PC-9 (cell line): ENCODE measurements at regions not wholly inside any gene's neighbourhood (a gene's known extent, or its start where the extent isn't known, plus 50 kb on each side); places are given as distances from the start of the nearest gene placed in this dataset.

Experiments used
- BruUV-seq: library from RNA; stranded (reverse); fragments of 400-500 nt; replicated peaks from 2 replicates; lab custom pipeline; 2021; lab: Mats Ljungman, UMichigan
- CTCF ChIA-PET: fragments of 300-600 bp; sonication (Branson Sonifier 250); formaldehyde crosslinking; loops from one replicate; lab custom pipeline; 2022; ENCODE audit warnings: antibody characterized with exemption; lab: Charles Lee
- POLR2A ChIA-PET: fragments of 300-600 bp; sonication (Branson Sonifier 250); formaldehyde crosslinking; loops from one replicate; lab custom pipeline; 2022; ENCODE audit warnings: antibody characterized with exemption; ENCODE audit not compliant: unreplicated experiment; lab: Charles Lee
- DNase-seq, 2 experiments: peaks; one replicate each; pipeline versions ENCODE4 v3.0.0 to v3.0.0-alpha.2; 2015 to 2022; ENCODE audit warnings: mixed read lengths in 1 of 2
- H2AFZ ChIP-seq: fragments of 200-600 bp; sonication (generic); 2 replicates; pipeline ENCODE4 v1.8.1; 2017; ENCODE audit warnings: antibody characterized with exemption
- H3F3A ChIP-seq: fragments of 200-600 bp; sonication (generic); 2 replicates; pipeline ENCODE4 v1.8.1; 2017; ENCODE audit warnings: antibody characterized with exemption, mild to moderate bottlenecking, low read depth; ENCODE audit not compliant: insufficient read depth
- H3K27ac ChIP-seq: fragments of 200-600 bp; sonication (generic); 2 replicates; pipeline ENCODE4 v1.6.1; 2016; ENCODE audit warnings: mixed run types
- H3K27me3 ChIP-seq: fragments of 200-600 bp; sonication (generic); 2 replicates; pipeline ENCODE4 v1.6.1; 2016; ENCODE audit warnings: low read depth, mixed run types; ENCODE audit not compliant: insufficient read depth
- H3K36me3 ChIP-seq: fragments of 200-600 bp; sonication (generic); 2 replicates; pipeline ENCODE4 v1.6.1; 2016; ENCODE audit warnings: low read depth, mixed run types
- H3K4me1 ChIP-seq: fragments of 200-600 bp; sonication (generic); replicated peaks from 2 replicates; pipeline ENCODE4 v1.6.1; 2016; ENCODE audit warnings: mixed run types; ENCODE audit not compliant: insufficient read depth
- H3K4me2 ChIP-seq: fragments of 200-600 bp; sonication (generic); 2 replicates; pipeline ENCODE4 v1.6.1; 2017; ENCODE audit warnings: mixed run types
- H3K4me3 ChIP-seq: fragments of 200-600 bp; sonication (generic); 2 replicates; pipeline ENCODE4 v1.6.1; 2016; ENCODE audit warnings: mixed run types
- H3K79me2 ChIP-seq: fragments of 200-600 bp; sonication (generic); 2 replicates; pipeline ENCODE4 v1.6.1; 2017; ENCODE audit warnings: low read depth, mixed run types
- H3K9me2 ChIP-seq: fragments of 200-600 bp; sonication (generic); 2 replicates; pipeline ENCODE4 v1.8.1; 2017; ENCODE audit warnings: mild to moderate bottlenecking; ENCODE audit not compliant: insufficient read depth
- H3K9me3 ChIP-seq: fragments of 200-600 bp; sonication (generic); 2 replicates; pipeline ENCODE4 v1.8.1; 2016; ENCODE audit warnings: low read depth; ENCODE audit not compliant: insufficient read depth
- H4K20me1 ChIP-seq: fragments of 200-600 bp; sonication (generic); 2 replicates; pipeline ENCODE4 v1.8.1; 2017; ENCODE audit not compliant: insufficient read depth
- CTCF ChIP-seq: fragments of 200-600 bp; sonication (generic); conservative IDR thresholded peaks from 2 replicates; pipeline ENCODE4 v1.6.1; 2017; ENCODE audit warnings: mixed run types, antibody characterized with exemption, mild to moderate bottlenecking, moderate library complexity
- EZH2 ChIP-seq: fragments of 200-600 bp; sonication (generic); IDR thresholded peaks from 2 replicates; pipeline ENCODE4 v1.8.0; 2017; ENCODE audit warnings: antibody characterized with exemption, low read depth
- intact Hi-C: fragments of 100-400 bp; cut with micrococcal nuclease; formaldehyde crosslinking; loops from one replicate; pipeline ENCODE4 v1.10.0; 2022; ENCODE audit not compliant: unreplicated experiment

- Histone ChIP-seq H3K9me2 (no peaks in the 10 kb centered on the region), H3K27ac (no peak overlapping the region), H3K4me1 (no peaks in the 10 kb centered on the region), H3F3A (no peaks in the 10 kb centered on the region), H3K9me3 (no peaks in the 10 kb centered on the region), H3K79me2 (no peaks in the 10 kb centered on the region), H3K4me3 (no peak overlapping the region), H3K27me3 (no peaks in the 10 kb centered on the region), H3K4me2 (no peak overlapping the region), H3K36me3 (no peaks in the 10 kb centered on the region), H2AFZ (no peak overlapping the region), H4K20me1 (no peaks in the 10 kb centered on the region)
- no TSS peak for BruUV-seq
- intact Hi-C loops, result no loop called here
- no peak for DNase-seq
- POLR2A ChIA-PET, result no interaction called here
- CTCF ChIA-PET, result no interaction called here
- TF ChIP-seq CTCF (no peak), EZH2 (no peak)
Observed at GRCh38 chrX:83022020-83022419, 486.1 kb upstream of the POU3F4 start.
